Keratinocyte (primary cell): ENCODE measurements at regions not wholly inside any gene's neighbourhood (a gene's known extent, or its start where the extent isn't known, plus 50 kb on each side); places are given as distances from the start of the nearest gene placed in this dataset.

Experiments
- EZH2 ChIP-seq: IDR thresholded peaks from one replicate; pipeline ENCODE4 v1.6.1; 2012; ENCODE audit warnings: inconsistent platforms, mild to moderate bottlenecking, low read length, moderate library complexity
- TF ChIP-seq, protein P1 (sequence below), 3 experiments: IDR thresholded peaks in 1 of 3; conservative IDR thresholded peaks in 1 of 3; optimal IDR thresholded peaks in 1 of 3; 2 replicates in 2 of 3; 3 replicates in 1 of 3; pipeline versions ENCODE3 to v1.5.1; 2011; ENCODE audit warnings: low read length in 3 of 3, mild to moderate bottlenecking in 3 of 3, moderate library complexity in 2 of 3, control low read depth in 1 of 3, inconsistent platforms in 1 of 3; ENCODE audit not compliant: insufficient read depth in 2 of 3; ENCODE audit errors: extremely low read depth in 1 of 3

DNA sequence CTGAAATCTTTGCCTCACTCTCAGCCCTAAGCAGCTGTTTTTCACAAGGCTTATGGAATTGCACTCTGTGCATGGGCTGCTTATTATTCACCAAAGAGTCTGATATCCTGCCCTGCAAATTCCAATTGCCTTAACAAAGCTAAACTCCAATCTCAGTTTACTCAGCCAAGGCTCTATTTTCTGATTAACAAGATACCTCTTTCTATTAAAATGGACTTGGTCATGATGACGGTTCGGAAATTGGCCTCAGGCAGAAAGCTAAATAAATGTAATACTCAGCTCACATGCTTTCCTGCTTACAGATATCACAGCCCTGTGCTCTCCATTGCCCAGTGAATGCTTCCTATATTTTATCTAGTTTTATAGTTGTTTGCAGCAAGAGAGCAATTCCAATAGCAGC is 1270.8 kb downstream of the PCDH9 start:
- TF ChIP-seq, protein P1, sequence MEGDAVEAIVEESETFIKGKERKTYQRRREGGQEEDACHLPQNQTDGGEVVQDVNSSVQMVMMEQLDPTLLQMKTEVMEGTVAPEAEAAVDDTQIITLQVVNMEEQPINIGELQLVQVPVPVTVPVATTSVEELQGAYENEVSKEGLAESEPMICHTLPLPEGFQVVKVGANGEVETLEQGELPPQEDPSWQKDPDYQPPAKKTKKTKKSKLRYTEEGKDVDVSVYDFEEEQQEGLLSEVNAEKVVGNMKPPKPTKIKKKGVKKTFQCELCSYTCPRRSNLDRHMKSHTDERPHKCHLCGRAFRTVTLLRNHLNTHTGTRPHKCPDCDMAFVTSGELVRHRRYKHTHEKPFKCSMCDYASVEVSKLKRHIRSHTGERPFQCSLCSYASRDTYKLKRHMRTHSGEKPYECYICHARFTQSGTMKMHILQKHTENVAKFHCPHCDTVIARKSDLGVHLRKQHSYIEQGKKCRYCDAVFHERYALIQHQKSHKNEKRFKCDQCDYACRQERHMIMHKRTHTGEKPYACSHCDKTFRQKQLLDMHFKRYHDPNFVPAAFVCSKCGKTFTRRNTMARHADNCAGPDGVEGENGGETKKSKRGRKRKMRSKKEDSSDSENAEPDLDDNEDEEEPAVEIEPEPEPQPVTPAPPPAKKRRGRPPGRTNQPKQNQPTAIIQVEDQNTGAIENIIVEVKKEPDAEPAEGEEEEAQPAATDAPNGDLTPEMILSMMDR (optimal IDR thresholded peaks at IDR 0.05 in 1 of 3, IDR thresholded peaks at IDR 0.05 in 1 of 3, conservative IDR thresholded peaks at IDR 0.05 in 1 of 3; ENCODE audit: extremely low read depth in 1 of 3, insufficient read depth in 2 of 3, low read length in 3 of 3) = no peak
- no peak for TF ChIP-seq EZH2
